ENCODE measurements at regions not wholly inside any gene's neighbourhood (a gene's known extent, or its start where the extent isn't known, plus 50 kb on each side); places are given as distances from the start of the nearest gene placed in this dataset.

DNA sequence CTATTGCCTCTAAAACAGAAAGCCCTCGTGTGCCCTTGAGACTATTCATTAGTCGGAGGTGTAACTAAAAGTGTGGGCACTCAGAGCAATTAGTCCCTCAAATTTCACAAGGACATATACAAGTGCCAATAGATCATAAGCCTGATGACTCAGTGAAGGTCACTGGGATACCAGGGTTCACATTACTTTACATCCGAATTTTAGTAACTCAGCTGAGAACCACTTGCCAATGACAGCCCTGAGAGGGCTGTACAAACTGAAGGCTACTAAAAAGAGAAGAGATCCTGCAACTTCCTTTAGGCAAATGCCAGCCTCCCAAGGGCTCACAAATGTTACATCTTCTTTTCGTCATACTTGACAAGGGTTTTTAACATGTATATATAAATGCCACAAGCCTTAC, 369.6 kb downstream of the TENT5A start:
- TF ChIP-seq, protein P1, sequence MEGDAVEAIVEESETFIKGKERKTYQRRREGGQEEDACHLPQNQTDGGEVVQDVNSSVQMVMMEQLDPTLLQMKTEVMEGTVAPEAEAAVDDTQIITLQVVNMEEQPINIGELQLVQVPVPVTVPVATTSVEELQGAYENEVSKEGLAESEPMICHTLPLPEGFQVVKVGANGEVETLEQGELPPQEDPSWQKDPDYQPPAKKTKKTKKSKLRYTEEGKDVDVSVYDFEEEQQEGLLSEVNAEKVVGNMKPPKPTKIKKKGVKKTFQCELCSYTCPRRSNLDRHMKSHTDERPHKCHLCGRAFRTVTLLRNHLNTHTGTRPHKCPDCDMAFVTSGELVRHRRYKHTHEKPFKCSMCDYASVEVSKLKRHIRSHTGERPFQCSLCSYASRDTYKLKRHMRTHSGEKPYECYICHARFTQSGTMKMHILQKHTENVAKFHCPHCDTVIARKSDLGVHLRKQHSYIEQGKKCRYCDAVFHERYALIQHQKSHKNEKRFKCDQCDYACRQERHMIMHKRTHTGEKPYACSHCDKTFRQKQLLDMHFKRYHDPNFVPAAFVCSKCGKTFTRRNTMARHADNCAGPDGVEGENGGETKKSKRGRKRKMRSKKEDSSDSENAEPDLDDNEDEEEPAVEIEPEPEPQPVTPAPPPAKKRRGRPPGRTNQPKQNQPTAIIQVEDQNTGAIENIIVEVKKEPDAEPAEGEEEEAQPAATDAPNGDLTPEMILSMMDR (IDR thresholded peaks at IDR 0.05): no peak
- no peak for TF ChIP-seq POLR2A (IDR thresholded peaks at IDR 0.05)
